Hematopoietic multipotent progenitor cell treated with erythropoietin and hydrocortisone succinate and interleukin-3 and kit ligand, for 6 days (in vitro differentiated cells): ENCODE measurements at regions not wholly inside any gene's neighbourhood (a gene's known extent, or its start where the extent isn't known, plus 50 kb on each side); places are given as distances from the start of the nearest gene placed in this dataset.

Experiments used
- DNase-seq: peaks from one replicate; pipeline ENCODE4 v3.0.0-alpha.2; 2015

DNA sequence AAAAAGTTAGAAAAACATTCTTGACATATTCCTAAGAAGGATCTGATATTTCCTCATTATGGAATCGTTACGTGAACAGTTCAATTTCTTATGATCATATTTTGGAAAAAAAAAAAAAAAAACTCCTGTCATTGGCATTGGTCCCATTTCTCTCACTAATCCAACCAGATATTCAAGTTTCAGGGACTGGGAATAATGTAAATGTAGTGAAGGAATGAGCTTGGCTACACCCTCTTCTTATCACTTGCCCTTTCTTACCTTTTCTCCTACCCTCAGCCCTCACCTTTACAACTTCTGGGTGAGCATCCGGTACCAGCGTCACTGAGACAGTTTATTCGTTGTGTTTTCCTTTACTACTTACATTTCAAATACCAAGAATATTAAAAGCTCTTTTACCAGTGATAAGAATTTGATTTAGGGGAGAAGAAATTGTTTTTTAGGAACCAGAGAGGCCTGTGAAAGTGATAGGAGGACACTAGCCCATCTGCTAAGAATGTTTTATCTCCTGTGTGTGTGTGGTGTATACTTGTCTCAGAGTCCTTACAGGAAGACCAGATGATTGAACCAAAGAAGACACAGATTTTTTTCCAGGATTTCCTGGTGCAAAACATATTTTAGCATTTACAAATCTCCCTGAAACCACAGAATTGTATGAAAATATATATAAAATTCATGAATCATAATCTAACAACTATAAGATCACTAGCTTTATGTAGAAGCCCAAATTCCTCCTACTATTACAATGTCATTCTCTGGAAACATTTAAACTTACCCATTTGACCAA, 946.7 kb downstream of the ZPLD1 start:
- DNase-seq, result no peak

- no peak for DNase-seq
Observed at GRCh38 chr3:103385961-103386656, 951.3 kb downstream of the ZPLD1 start.

DNA sequence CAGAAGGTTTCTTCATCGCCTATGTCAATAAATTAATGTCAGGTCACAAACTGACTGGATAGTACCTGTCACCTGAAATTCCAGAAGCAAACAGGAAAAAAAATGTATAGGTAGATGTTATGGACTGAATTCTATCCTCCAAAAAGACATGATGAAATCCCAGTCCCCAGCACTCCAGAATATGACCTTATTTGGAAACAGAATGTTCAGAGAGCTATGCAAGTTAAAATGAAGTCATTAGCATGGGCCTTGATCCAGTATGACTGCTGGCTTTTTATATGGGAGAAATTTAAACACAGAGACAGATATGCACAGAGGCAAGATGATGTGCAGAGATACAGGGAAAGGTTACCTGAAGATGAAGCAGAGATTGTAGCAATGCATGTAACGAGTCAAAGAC, 953.4 kb downstream of the ZPLD1 start:
- DNase-seq, result no peak

DNA sequence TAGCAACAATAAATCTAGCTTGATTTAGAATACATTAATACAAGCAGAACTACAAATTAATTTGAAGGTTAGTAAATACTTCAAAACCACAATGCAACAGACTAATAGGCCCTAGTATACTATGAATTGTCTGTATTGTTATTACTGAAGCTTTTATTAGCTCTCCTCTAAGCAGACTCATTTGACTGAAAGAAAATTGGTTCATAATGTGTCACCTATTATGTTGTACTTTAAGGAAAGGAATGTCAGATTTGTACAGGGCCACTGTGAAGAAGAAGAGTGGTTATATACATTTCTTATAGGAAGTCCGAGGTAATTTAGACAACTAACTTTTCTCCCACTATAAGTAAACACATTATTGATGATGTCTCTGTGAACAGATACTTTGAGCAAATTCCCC, 954.5 kb downstream of the ZPLD1 start:
- no peak for DNase-seq

DNA sequence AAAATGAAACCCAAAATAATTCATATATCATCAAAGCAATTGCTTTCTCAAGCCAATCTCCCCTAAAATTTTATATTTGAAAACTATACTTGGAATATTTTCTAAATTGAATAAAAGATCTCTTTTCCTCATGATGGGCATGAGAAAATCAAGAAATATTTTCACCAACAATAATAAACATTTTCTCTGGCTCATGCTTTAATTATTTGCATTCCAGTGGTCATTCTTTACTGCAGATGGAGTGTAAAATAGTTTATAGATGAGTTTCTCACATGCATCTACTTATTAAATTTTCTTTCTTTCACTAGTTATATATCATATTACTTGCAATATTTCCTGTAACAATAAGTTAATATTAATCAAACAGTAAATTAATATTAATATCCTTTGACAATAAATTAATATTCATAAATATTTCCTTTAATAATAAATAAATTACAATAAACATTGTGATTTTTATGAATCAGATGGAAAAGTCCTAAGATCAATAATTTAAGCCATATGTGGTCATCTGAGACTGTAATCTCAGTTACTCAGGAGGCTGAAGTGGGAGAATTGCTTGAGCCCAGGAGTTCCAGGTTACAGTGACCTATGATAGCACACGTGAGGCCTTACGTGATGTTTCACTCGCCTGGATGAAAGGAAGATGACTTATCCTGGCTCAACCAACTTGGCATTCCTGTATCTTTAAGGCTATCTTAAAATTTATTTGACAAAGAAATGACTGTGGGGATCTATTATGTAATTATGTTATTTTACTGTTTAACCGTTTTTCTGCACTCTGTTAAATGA, 958.8 kb downstream of the ZPLD1 start:
- no peak for DNase-seq

GRCh38 chr3:103403191-103403590, 968.4 kb downstream of the ZPLD1 start:
- no peak for DNase-seq

- DNase-seq, result no peak
Observed at GRCh38 chr3:103406320-103406850, 971.6 kb downstream of the ZPLD1 start.

DNA sequence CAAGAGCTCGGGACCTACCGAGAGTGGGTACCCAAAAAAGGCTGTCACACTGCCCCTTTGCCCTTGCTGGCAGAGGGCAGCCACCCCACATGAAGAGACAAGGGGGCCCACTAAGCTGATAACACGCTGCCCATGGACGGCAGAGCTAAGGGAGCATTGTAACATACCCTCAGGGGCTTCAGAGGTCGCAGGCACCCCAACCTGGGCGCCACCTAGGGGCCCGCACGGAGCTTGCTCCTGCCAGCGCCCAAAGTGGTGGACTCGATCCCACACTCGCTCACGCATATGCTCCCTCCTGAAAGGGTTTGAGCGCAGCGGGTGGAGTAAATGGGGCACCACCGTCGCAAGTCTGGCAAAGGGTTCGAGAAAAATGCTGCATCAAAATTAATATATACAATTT, 975.4 kb downstream of the ZPLD1 start:
- no peak for DNase-seq

DNA sequence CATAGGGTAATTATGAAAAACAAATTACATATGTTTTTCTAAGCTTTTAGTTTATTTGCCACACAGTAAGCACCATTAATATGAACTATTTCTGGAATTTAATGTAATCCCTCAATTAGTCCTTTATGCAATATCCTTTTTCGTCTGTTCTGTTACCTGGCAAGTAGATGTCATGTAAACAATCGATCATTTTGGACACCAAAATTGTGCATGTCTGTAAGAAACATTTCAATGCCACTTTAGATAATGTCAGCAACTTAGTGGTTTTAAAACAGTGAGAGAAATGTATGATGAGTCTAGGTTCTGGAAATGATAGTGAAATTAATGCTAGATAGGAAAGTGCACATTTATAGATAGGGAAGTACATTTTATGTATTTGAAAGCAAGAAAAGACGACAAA, 986.6 kb downstream of the ZPLD1 start:
- DNase-seq, result no peak

- no peak for DNase-seq
Observed at GRCh38 chr3:103437883-103438282, 1003.1 kb downstream of the ZPLD1 start.

DNA sequence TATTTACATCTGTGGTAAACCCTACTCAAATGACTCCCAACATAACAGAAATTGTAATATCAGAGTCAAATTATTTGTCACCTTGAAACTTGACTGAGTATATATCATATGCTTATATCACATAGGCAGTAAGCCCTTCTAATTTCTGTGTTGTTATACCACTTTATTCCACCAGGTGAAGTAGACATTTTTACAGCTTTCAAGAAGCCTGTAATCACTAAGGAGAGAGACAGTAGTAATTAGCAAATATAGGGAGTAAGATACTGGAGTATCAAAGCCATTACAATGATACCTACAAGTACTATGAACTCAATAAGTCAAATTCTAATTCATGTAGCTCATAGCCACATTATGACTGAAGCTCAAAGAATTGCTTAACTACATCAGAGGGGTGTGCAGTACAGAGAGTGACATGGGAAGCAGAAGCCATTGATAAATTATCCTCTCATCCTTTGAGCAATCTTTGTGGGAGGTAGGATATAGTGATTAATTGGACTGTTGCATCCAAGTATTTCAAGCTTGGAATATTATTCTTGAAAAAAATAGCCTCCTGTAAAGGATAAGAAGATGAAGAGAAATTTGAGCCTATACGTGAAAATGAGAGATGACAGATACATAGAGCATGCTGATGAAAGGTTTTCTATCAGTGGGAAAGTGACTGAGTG, 1005.9 kb downstream of the ZPLD1 start:
- peak; percentile 13 for DNase-seq

GRCh38 chr3:103446953-103447629, 1012.3 kb downstream of the ZPLD1 start:
- DNase-seq, result no peak

- DNase-seq, result no peak
Observed at GRCh38 chr3:103453152-103453551, 1018.3 kb downstream of the ZPLD1 start.

DNA sequence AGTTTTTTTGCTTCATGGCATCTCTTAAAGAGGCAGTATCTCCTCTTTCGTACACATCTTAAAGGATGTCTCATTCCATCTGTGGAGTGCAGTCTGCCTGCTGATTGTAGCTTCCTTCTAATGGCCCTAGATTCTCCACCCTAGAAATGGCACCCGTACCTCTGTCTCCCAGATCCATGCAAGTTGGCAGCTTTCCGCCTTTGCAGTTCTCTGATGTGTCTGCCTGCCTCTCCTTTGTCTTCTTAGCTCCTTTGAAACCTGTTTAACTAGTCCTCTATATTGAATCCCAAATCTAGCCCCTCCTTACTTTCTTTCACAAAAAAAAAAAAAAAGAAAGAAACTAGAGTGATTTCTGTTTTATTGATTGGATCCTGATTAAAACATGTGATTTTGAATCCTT, 1025.0 kb downstream of the ZPLD1 start:
- DNase-seq, result no peak

DNA sequence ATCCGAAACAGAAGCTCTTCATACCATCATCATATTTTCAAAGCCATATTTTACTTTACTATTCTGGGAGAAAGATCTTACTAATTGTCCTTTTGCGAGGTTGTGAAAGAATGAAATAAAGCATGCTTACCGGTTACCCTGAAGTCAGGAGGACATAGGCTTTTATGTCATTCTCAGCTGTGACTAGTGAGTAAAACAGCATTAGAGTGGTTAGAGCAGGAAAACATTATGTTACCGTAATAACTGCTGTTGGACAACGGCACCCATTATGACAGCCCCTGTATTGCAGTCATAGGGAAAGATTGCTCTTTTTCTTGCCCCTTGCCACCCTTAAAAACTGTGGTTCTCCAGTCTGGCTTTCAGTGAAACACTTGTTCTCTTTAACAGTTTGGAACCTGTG, 1035.7 kb downstream of the ZPLD1 start:
- DNase-seq, result no peak

DNA sequence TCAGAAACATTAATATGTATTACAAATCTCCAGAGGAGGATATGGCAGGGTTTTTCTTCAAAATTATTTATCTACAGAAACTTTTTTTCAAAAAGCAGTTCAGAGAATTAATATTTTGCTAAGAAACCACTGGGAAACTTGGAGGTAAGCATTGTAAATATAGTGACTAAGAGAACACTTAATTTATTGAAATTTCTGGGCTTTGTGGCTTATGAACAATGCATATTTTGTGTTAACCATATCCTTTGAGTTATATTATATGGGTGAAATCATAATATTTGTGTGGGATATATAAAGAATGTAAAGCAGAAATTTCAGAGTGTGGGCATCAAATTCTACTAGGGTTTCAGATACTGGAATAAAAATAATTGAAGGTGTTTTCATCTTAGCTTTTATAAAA, 1059.2 kb downstream of the ZPLD1 start:
- DNase-seq, result no peak

DNA sequence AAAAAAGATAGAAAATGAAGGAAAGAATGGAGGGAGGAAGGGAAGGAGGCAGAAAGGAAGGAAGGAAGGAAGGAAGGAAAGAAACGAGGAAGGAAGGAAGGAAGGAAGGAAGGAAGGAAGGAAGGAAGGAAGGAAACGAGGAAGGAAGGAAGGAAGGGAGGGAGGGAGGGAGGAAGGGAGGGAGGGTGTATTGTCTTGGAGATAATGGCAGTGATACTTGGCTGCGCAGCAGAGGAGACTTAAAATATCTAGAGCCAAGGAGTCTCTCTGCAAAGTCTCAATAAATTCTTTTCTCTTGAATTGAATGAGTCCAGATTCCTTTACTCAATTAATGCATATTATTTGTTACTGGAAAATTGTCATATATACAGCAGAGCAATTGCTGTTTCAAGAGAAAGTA, 1059.7 kb downstream of the ZPLD1 start:
- DNase-seq, result no peak

- no peak for DNase-seq
Observed at GRCh38 chr3:103495186-103495585, 1060.4 kb downstream of the ZPLD1 start.

DNA sequence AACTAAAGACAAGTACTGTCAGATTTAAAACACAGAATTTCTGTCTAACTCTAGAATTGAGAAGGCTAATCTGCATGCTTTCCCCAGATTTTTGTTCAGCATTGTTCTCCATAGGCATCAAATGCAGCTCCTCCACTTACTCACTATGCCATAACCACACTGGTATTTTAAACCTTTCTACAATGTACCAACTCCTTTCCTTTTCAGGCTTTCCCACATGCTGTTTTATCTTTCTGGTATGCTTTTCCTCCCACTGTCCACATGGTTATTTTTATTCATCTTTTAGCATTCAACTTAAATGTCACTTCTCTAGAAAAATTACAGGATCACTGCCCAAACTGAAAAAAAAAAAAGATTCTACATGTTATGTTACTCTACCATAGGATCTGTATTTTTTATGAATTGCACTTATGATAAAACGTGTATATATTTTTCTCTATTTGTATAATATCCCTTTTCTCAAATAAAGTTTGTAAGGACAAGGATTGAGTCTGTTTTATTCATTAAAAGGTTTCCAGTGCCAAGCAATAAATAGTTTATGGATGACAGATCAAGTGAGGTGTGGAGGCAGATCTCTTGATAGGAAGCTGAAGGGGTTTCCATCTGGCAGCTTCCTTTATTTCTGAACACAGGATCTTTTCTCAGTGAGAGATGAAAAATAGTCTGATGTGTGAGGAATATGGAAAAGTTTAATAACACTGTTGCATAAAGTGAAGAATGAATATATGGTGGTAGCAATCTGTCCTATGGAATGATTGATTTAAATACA, 1064.5 kb downstream of the ZPLD1 start:
- no peak for DNase-seq

DNA sequence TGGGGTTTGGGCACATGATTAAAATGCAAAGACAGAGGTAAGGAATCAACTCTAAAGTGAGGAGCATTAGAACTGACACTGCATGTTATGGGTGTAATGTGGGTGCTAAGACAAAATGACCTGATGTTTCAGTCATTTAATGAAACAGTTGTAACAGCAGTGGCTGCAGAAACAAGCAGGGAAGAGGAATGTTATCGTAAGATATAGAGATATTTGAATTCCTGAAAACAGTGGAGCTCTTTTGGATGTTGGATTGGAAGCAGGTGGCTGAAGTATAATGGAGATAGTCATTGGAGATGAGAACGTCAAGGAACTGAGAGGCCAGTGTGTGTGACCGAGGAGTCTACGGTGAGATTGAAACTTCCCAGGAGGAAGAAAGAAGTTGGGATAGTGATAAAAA, 1065.2 kb downstream of the ZPLD1 start:
- no peak for DNase-seq

DNA sequence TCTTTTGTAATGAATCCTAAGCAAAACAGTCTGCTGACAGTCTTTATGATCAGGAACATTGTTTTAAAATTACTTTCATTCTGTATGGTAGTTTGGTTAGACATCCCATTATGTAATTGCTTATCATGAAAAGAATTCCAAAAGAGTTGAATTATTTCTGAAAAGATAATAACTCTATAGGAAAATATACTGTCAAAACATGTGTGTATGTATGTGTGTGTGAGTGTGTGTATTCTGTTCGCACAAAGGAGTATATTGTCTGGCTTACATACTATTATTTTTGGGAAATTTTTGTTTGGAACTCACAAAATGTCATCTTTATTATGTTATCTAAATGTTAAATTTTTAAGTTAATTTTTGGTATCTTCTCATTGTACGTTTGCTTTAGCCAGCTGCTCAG, 1075.9 kb downstream of the ZPLD1 start:
- DNase-seq, result no peak

DNA sequence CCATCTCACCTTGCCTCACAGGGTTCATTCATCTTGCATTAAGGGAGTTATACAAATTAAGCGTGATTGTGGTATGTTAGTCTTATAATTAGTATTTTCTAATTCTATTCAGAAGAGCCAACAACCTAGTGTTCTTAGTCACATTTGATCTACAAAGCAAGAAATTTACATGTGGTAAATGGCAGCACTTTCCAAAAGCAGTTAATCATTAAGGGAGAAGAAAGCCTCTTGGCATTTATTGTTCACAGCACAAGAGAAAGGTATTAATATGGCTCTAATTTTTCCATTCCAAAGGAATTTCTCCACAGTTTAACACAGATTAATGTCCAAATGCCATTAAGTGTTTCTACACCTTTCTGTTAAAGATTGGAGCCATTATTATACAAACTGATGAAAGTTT, 1077.1 kb downstream of the ZPLD1 start:
- DNase-seq, result no peak
